Tibial nerve (tissue), 4 donors: ENCODE measurements at regions not wholly inside any gene's neighbourhood (a gene's known extent, or its start where the extent isn't known, plus 50 kb on each side); places are given as distances from the start of the nearest gene placed in this dataset.
A peak's percentile ranks its signal among the peaks of the same experiment; 100 is the strongest.

Source experiments
- DNase-seq, 2 donors: peaks; one replicate each; pipeline ENCODE4 v3.0.0-alpha.2; 2019; ENCODE audit warnings: low spot score in 2 of 2
- H3K27ac ChIP-seq, 4 donors: fragments of 200-600 bp; sonication (generic) in 3 of 4; one replicate each; pipeline ENCODE4 v1.5.1; 2017 to 2019; ENCODE audit warnings: mild to moderate bottlenecking in 1 of 4
- H3K27me3 ChIP-seq, 2 donors: fragments of 200-600 bp; sonication (generic) in 1 of 2; one replicate each; pipeline versions ENCODE4 v1.5.1 to v1.6.0; 2017 to 2019
- H3K36me3 ChIP-seq, 3 donors: fragments of 200-600 bp; sonication (generic); one replicate each; pipeline ENCODE4 v1.5.1; 2018 to 2019
- H3K4me1 ChIP-seq, 4 donors: fragments of 200-600 bp; sonication (generic) in 3 of 4; one replicate each; pipeline ENCODE4 v1.5.1; 2017 to 2019
- H3K4me3 ChIP-seq, 4 donors: fragments of 200-600 bp; sonication (generic) in 3 of 4; one replicate each; pipeline ENCODE4 v1.5.1; 2017 to 2019; ENCODE audit warnings: mild to moderate bottlenecking in 1 of 4, moderate library complexity in 1 of 4
- H3K9me3 ChIP-seq, 4 donors: fragments of 200-600 bp; sonication (generic) in 3 of 4; one replicate each; pipeline ENCODE4 v1.5.1; 2017 to 2019
- EP300 ChIP-seq, 2 donors: sonication (generic); formaldehyde crosslinking; IDR thresholded peaks; one replicate each; pipeline ENCODE4 v1.6.1; 2017; ENCODE audit warnings: antibody characterized with exemption in 2 of 2, mild to moderate bottlenecking in 1 of 2
- POLR2A ChIP-seq, 2 donors: fragments of 450-650 bp; IDR thresholded peaks; one replicate each; pipeline ENCODE4 v1.6.1; 2017; ENCODE audit warnings: antibody characterized with exemption in 2 of 2, mild to moderate bottlenecking in 2 of 2, moderate library complexity in 2 of 2
- WGBS, 2 donors: methylation state at CpG; one replicate each; pipeline ENCODE4 v1.1.5; 2018; 5-methylcytosine and 5-hydroxymethylcytosine counted together
- TF ChIP-seq, protein P1 (sequence below), 5 experiments: fragments of 200-600 bp in 3 of 5; fragments of 450-650 bp in 2 of 5; sonication (generic) in 3 of 5; IDR thresholded peaks; one replicate each; pipeline ENCODE4 v1.5.1; 2016 to 2019; ENCODE audit warnings: antibody characterized with exemption in 5 of 5, mild to moderate bottlenecking in 3 of 5, moderate library complexity in 2 of 5

DNA sequence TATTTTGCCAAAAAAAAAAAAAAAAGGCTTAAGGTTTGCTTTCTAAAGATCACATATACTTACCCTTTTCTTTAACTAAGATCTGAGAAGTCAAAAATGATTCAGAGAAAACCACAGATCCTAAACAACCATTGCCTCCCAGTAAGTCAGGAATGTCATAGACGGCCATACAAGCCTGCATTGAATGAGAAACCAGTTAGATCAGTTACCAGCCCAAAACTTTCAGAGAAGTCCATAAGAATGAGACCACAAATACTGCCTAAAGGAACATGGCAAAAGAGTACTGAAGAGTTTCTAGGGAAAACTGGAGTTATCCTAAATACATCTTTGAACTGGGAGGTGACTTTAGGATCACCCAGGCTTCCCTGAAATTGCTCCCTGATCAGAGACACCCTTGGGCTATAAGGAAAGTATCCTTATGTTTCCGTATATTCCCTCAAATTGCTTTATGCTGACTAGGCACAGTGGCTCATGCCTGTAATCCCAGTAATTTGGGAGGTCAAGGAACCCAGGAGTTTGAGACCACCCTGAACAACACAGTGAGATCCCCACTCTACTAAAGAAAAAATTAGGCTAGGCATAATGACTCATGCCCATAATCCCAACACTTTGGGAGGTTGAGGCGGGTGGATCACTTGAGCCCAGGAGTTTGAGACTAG, 79.4 kb upstream of the SLC4A11 start:
- 94 to 95% methylated on average over 3 of the region's 3 CpGs for WGBS, 2 donors
- Histone ChIP-seq H3K36me3 (peaks cover 0 to 84% (median 4%) of the 10 kb centered on the region in 3 donors), H3K4me3 (no peak overlapping the region), H3K27me3 (no peaks in the 10 kb centered on the region), H3K9me3 (no peaks in the 10 kb centered on the region), H3K4me1 (peaks cover 0 to 28% (median 11%) of the 10 kb centered on the region in 4 donors), H3K27ac (no peak overlapping the region)
- no peak for DNase-seq
- TF ChIP-seq, protein P1, sequence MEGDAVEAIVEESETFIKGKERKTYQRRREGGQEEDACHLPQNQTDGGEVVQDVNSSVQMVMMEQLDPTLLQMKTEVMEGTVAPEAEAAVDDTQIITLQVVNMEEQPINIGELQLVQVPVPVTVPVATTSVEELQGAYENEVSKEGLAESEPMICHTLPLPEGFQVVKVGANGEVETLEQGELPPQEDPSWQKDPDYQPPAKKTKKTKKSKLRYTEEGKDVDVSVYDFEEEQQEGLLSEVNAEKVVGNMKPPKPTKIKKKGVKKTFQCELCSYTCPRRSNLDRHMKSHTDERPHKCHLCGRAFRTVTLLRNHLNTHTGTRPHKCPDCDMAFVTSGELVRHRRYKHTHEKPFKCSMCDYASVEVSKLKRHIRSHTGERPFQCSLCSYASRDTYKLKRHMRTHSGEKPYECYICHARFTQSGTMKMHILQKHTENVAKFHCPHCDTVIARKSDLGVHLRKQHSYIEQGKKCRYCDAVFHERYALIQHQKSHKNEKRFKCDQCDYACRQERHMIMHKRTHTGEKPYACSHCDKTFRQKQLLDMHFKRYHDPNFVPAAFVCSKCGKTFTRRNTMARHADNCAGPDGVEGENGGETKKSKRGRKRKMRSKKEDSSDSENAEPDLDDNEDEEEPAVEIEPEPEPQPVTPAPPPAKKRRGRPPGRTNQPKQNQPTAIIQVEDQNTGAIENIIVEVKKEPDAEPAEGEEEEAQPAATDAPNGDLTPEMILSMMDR (IDR thresholded peaks at IDR 0.05) = no peak
- TF ChIP-seq POLR2A (IDR thresholded peaks at IDR 0.05) = no peak
- no peak for TF ChIP-seq EP300 (IDR thresholded peaks at IDR 0.05)

DNA sequence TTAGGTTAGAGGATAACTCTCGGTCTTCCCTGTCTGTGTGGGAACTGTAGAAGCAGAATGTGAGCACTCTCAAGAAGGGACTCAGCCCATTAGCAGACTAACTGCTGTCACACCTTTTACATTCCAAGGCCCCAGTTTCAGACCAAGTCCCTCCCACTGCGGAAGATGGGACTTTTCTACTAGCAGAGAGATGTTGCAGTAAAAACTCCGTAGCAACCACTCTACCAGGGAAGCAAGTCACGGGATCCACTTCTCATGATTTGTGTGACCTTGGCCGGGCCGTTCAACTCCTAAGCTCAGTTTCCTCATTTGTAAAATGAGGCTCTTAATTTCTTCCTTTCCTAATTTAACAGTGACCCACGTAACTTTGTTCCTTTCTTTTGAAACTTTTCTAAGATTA, 77.1 kb upstream of the SLC4A11 start:
- H3K36me3 ChIP-seq = peaks cover 0 to 83% (median 4%) of the 10 kb centered on the region in 3 donors
- DNase-seq = peak in 1 of 2 donors; percentile 39
- H3K27me3 ChIP-seq = no peaks in the 10 kb centered on the region
- TF ChIP-seq POLR2A (IDR thresholded peaks at IDR 0.05) (no peak), EP300 (IDR thresholded peaks at IDR 0.05) (no peak)
- TF ChIP-seq, protein P1 (IDR thresholded peaks at IDR 0.05) = no peak
- H3K27ac ChIP-seq = peak overlapping the region in 1 of 4 donors; percentile 43
- no peaks in the 10 kb centered on the region for H3K9me3 ChIP-seq
- H3K4me1 ChIP-seq = peaks cover 0 to 39% (median 11%) of the 10 kb centered on the region in 4 donors
- WGBS, 2 donors = 90% methylated on average over 7 of the region's 7 CpGs
- no peak overlapping the region for H3K4me3 ChIP-seq

DNA sequence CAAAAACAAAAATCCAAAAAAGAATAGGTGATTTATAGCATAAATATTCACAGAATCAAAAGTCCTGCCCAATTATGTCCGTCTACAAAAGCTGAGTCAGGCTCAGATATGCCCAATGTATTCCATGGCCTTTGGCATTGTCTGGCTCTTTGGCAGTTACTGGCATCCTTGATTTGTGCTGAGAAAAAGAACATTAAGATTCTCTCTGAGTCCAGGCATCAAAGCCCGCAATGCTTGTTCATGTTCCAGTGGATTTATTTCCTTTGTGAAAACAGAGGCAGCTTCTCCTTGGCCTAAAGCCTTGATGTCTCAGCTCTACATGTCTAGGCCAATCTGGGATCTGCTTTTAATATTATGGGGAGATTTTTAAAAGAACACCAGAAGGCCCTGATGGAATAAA, 76.1 kb upstream of the SLC4A11 start:
- Histone ChIP-seq H3K9me3 (no peaks in the 10 kb centered on the region), H3K4me3 (no peak overlapping the region), H3K36me3 (peaks cover 0 to 83% (median 0%) of the 10 kb centered on the region in 3 donors), H3K27me3 (no peaks in the 10 kb centered on the region), H3K27ac (peak overlapping the region in 2 of 4 donors; percentile 56 to 78), H3K4me1 (peaks cover 0 to 39% (median 11%) of the 10 kb centered on the region in 4 donors)
- 28 to 52% methylated on average over 2 of the region's 2 CpGs for WGBS, 2 donors
- no peak for DNase-seq
- TF ChIP-seq EP300 (IDR thresholded peaks at IDR 0.05) (no peak), POLR2A (IDR thresholded peaks at IDR 0.05) (no peak)
- TF ChIP-seq, protein P1 (IDR thresholded peaks at IDR 0.05) = no peak

DNA sequence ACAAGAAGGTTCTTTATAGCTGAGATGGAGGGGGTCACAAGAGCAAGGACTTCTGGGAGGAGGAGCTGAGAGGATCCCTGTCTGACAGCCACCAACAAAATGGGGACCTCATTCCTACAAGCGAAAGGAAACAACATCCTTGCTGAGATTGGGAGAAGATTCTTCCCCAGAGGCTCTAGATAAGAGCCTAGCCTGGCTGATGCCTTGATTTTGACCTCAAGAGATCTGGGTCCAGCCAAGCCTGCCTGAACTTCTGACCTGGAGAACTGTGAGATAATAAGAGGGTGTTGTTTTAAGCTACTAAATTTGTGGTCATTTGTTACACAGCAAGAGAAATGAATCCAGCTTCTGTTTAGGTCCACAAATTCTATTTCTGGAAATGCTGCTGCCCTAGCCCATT, 75.4 kb upstream of the SLC4A11 start:
- WGBS, 2 donors = 29 to 58% methylated on average over 1 of the region's 1 CpG

DNA sequence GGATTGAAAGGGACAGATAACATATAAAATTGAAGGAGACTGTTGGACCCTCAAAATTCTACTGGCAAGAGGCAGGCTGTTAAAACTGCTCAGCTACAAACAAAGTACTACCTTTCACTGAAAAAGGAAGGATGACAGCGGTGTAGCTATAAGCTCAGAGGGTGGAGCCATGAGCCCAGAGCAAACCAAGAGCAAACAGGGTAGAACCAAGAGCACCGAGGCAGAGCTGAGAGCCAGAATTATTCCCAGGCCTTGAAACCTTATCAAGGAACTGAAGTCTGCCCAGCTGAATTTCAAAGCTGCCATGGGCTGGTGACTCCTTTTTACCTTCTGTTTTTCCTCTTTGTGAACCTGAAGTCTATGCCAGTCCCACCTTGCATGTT, 74.7 kb upstream of the SLC4A11 start:
- no peak overlapping the region for H3K4me3 ChIP-seq
- H3K27ac ChIP-seq = peak overlapping the region in 3 of 4 donors; percentile 23 to 78 (median 56)
- TF ChIP-seq EP300 (IDR thresholded peaks at IDR 0.05) (no peak), POLR2A (IDR thresholded peaks at IDR 0.05) (no peak)
- TF ChIP-seq, protein P1 (IDR thresholded peaks at IDR 0.05) = no peak
- WGBS, 2 donors = 40 to 53% methylated on average over 2 of the region's 2 CpGs
- H3K4me1 ChIP-seq = peaks cover 0 to 39% (median 11%) of the 10 kb centered on the region in 4 donors
- DNase-seq = no peak
- H3K27me3 ChIP-seq = no peaks in the 10 kb centered on the region
- no peaks in the 10 kb centered on the region for H3K9me3 ChIP-seq
- peaks cover 0 to 81% (median 0%) of the 10 kb centered on the region in 3 donors for H3K36me3 ChIP-seq

More for the DNA sequence above, 75.4 kb upstream of the SLC4A11 start:
- no peak for DNase-seq
- H3K4me3 ChIP-seq = no peak overlapping the region
- no peaks in the 10 kb centered on the region for H3K9me3 ChIP-seq
- H3K36me3 ChIP-seq = peaks cover 0 to 76% (median 0%) of the 10 kb centered on the region in 3 donors
- H3K4me1 ChIP-seq = peaks cover 0 to 39% (median 11%) of the 10 kb centered on the region in 4 donors
- H3K27me3 ChIP-seq = no peaks in the 10 kb centered on the region
- TF ChIP-seq POLR2A (IDR thresholded peaks at IDR 0.05) (no peak), EP300 (IDR thresholded peaks at IDR 0.05) (no peak)
- TF ChIP-seq, protein P1 (IDR thresholded peaks at IDR 0.05) = no peak
- H3K27ac ChIP-seq = peak overlapping the region in 2 of 4 donors; percentile 56 to 78
